ENCODE measurements at regions not wholly inside any gene's neighbourhood (a gene's known extent, or its start where the extent isn't known, plus 50 kb on each side); places are given as distances from the start of the nearest gene placed in this dataset.
"Not testable (repeated sequence)": the region's sequence is repeated elsewhere in the genome, so short reads cannot be mapped to it uniquely, and the experiment has no call there.

DNA sequence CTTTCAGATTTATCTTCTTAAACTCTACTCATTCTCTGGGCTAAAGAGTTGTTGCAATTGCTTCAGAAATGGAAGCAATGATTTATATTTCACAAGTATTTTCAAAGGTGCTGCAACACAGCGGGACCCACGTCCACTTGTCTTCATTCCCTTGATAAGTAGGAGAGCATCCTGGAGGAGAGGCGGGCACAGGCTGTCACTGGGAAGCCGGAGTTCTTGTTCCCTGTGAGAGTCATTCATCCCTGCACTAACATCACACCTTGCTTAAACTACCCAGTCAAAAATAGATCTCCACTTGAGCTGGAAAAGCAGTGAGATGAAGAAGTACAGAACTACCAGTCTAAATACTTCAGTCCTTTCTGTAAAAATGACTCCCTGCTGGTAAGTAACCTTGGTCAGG is 160.5 kb upstream of the RASSF8 start:
- ATAC-seq, result no peak

DNA sequence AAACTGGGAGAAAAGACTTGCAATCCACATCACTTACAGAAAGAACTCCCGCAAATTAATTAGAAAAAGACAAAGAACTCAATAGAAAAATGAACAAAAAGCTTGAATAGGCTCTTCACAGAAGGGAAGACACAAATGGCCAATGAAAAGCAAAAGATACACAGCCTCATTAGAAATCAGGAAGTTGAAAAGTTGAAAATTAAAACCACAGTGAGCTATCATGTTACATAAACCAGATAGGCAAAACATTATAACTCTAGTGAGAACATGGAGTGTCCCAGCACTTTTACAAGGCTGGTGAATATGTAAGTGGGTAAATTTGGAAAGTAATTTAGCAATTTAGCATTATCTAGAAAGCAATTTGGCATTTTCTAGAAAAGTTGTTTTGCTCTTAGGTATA is 158.4 kb upstream of the RASSF8 start:
- ATAC-seq, result no peak

DNA sequence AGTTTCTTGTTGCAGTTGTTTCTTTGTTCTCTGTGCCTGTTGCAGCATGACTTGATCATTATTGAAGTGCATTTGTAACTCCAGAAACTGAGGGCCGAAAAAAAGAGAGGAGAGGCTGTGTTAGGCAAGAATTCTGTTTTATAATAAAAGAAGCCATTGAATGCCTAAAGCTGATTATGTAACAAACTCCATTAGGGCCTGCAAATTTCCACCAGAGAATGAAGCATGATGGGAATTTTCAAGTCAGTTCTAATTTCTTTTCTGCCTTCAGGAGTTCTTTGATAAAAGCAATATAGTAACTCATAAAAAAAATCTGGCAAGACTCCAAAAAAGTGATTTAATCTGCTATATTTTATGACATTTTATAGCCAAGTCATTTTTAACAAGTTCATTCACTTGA is 156.7 kb upstream of the RASSF8 start:
- no peak for ATAC-seq

DNA sequence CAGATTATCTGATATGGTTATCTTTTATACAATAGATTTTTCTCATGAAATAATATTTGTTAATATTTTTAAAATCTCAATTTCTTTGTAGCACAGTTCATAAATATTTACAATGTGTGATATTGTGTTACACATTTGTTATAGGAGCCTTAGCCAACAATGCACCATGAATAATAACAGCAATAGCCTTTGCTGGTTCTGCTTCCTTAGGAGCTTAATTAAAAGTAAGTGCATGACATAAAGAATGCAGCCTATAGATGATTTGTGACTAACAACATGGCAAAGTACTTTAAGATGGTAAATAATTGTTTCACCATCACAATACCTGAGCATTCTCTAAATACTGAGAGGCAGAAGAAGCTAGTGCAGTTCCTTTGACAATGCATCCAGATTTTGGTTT is 156.3 kb upstream of the RASSF8 start:
- ATAC-seq, result no peak

DNA sequence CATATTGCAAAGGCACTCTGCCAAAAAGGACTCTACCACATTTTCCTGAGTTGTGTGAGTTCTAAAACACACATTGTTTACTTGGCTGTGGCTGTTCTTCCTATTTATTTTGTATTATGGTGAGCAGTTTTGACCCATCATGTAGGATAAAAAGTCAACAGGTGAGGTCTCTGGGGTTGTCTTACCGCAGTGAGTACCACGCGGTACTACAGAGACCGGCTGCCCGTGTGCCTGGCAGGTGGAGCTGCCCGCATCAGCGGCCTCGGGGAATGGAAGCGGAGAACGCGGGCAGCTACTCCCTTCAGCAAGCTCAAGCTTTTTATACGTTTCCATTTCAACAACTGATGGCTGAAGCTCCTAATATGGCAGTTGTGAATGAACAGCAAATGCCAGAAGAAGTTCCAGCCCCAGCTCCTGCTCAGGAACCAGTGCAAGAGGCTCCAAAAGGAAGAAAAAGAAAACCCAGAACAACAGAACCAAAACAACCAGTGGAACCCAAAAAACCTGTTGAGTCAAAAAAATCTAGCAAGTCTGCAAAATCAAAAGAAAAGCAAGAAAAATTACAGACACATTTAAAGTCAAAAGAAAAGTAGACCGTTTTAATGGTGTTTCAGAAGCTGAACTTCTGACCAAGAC is 155.3 kb upstream of the RASSF8 start:
- ATAC-seq, result not testable (repeated sequence)

DNA sequence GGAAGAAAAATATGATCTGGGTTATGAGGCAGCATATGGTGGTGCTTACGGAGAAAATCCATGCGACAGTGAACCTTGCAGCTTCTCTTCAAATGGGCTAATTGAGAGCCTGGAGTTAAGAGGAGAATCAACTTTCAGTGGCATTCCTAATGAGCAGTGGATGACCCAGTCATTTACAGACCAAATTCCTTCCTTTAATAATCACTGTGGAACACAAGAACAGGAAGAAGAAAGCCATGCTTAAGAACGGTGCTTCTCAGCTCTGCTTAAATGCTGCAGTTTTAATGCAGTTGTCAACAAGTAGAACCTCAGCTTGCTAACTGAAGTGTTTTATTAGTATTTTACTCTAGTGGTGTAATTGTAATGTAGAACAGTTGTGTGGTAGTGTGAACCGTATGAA is 154.2 kb upstream of the RASSF8 start:
- ATAC-seq, result not testable (repeated sequence)

DNA sequence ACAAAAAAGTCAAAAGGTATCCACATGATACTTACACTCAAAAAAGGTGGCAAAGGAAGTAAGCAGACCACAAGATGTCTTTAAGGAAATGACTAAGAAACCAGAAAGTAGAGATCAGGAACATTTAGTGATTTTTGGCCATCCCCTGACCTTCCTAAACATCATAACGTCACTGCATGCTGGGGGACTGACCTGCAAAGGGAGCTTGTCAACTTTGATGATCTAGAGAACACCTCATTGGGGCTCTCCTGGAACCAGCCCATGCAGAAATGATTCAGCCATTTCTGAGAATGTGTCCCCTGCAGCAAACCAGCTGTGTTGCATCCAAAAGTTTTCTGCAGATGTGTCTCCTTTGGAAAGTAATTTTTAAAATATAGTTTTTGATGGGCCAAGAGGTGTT is 152.2 kb upstream of the RASSF8 start:
- ATAC-seq, result no peak

DNA sequence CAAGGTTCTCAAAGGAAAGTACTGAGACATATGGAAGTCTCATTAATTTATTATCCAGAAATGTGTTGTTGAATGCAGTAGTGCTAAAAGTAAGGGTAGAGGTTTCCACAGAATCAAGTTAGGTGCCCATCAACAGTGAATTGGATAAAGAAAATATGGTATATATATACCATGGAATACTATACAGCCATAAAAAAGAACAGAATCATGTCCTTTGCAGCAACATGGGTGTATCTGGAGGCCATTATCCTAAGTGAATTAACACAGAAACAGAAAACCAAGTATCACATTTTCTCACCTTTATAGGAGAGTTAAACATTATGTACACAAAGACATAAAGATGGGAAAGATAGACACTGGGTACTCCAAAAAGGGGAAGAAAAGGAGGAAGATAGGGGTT is 149.9 kb upstream of the RASSF8 start:
- ATAC-seq, result no peak

DNA sequence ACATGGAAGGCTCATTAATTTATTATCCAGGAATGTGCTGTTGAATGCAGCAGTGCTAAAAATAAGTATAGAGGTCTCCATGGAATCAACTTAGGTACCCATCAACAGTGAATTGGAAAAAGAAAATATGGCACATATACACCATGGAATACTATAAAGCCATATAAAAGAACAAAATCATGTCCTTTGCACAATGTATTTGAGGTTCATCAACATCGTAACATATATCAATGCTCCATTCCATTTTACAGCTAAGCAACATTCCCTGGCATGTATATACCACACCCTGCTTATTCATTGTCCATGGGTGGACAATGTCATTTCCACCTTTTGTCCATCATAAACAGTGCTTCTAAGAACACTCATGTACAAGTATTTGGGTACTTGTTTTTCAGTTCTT is 147.8 kb upstream of the RASSF8 start:
- no peak for ATAC-seq

DNA sequence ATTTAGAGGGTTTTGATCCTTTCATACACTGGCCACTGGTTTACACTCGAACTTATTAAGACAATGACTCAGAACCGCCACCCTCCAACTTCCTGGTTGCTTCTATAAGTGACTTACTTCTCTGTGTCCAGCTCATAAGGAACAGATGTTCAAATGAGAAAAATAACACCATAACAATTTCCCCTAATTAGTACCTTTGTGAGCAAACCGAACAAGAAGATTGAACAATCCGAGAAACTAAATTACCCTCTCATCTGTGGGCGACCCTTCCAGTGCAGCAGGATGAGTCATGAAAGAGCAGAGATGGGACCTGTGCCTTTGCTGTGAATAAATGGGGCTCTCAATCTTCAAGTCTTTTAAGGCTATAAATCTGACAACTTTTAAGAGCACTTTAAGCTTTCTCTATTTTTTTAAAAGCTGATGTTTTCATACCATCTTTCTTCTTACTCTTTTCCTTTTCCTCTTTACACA is 146.8 kb upstream of the RASSF8 start:
- no peak for ATAC-seq

DNA sequence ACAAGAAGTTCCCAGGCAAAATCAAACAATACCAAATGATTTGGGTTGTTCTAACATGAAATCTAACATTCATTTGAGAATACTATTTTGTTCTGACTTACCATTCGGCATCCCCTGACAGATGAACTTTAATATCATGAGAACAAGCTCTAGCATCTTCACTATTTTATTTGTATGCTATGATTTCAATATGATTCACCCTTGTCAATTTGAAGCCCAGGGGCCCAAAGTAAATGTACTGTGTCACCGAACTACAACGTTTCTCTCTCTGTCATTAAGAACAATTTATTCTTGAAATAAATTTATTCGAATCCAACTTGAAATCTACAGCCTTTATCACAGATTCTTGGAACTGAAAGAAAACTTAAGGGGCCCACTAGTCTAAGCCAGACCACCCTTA is 146.2 kb upstream of the RASSF8 start:
- ATAC-seq, result no peak

DNA sequence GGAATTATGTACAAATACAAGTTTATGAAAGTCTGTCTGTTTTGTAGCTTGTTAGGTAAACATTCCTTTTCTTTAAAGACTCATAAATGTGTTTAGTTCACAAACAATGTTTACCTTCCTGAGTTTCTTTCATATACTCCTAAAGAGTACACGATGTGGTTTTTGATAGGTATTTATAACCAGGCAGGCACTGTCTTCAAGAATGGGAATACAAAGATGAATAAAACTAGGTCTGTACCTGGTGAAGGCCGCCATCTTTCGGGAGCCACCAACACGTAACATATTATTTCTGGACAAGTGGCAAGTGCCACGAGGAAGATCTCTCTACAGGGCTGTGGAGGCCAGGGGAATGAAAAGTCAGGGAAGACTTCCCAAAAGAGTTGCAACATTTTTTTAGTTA is 144.6 kb upstream of the RASSF8 start:
- no peak for ATAC-seq

DNA sequence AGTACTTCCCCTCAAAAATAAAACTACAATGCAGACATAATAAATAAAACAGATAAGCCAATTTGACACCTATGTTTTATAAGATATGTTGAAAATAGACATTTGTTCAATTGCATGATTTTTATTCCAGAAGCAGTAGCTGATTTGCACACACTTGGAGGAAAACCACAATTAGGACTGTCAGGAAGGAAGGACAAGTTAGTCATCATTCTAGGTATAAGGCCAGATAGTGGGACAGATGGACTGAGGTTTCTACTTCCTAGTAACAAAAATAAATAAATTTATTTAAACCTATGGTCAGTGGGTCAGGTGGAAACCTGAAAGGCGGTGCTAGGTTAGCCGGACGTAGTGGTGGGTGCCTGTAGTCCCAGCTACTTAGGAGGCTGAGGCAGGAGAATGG is 141.8 kb upstream of the RASSF8 start:
- no peak for ATAC-seq

DNA sequence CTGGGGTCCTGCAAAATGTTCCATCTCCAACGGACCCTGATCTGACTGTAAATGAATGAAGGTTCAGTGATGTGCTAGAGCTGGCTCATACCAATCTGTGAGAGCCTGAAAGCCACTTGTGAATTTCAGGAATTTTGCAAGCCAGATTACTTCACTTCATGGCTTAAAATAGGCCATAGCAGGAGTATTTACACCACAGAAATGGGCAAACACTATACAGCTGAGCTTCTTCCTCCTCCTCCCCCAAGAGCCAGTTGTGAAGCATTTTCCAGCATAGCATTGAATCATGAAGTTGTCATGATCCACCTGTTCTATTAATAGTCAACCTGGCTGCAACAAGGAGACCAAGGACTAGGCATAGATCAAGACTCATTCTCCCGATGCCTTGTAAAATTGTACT is 141.3 kb upstream of the RASSF8 start:
- ATAC-seq, result no peak

DNA sequence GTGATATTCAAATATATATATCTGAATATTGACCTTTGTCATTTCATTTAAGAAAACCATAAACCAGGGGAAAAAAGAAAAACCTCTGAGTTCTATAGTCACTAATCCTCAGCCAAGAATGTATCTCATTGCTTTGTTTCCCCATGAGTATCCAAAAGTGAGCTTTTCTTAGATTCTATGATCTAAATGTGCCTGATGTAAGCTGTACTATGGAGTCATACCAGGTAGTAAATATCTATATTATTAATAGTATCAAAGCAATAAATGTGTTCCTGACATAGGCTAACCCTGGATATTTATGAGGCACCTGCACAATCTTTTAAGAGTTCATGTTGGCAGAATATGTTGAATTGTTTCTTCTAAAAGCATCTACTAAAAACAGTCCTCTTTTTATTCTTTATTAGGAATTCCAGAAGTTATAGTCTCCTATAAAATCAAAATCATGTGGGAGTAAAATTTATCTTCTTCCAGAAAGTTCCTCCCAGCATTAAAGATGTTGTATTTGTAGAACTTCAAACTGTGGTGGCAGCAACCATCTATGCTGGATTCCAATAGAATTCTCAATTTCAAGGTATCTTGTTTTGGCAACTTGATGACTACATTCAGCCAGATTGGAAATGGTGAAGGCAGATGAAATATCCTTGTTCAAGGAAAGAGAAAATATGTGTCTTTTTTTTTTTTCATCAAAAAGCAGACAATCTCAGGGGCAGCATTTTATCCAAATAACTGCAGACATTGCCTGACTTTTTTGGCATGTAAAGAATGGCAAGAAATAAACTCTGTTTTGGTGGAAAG is 139.7 kb upstream of the RASSF8 start:
- no peak for ATAC-seq

DNA sequence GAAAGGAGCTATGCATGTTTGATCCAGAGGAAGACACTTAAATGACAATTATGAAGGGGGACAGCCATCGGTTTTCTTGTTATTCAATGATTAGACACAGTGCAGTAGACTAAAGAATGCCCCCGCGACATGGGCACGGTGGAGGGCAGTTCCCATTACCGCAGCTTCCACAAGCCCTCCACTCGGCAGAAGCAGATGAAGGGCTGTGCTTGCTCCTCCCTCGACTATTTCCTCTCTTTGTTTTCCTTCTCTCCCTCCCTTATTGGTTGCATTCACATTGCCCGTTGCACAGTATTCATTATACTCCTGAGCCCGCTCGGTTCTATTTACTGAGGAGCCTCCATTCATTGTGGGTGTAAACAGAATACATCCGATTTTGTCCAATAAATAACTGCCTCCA is 138.8 kb upstream of the RASSF8 start:
- no peak for ATAC-seq

DNA sequence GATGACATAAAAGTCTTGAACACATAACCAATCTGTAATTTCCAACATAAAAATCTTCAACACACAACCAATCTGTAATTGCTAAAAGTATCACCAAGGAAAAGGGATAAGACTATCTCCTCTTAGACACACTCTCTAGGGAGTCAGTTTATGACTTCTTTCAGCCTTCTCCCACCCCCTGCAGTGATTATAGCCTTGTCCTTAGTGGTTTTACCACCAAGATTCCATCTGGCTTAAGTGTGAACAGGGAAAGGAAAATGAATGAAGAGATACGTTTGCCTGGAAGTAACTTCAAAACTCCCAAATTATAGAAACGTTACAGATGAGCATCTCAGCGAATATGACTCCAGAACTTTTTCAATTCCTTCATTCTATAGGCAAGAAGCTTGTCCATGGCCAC is 136.2 kb upstream of the RASSF8 start:
- ATAC-seq, result no peak

DNA sequence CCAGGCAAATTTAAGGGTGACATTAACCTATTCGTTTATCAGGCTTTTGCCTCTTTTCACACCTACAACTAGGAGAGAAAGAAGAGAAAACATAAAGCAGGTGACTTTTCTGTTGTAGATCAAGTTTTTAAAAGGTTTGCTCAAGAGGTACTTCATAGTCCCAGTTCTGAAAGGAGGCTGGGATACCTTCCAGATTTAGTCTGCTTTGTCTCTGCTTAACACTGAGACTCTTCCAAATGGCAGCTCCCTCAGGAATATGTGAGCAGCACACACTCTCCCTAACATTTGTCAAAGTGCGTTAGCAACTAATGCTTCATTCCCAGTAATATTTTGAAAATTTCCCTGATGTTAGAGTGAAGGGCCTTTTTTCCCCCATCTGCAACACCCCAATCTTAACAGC is 133.7 kb upstream of the RASSF8 start:
- ATAC-seq, result no peak

DNA sequence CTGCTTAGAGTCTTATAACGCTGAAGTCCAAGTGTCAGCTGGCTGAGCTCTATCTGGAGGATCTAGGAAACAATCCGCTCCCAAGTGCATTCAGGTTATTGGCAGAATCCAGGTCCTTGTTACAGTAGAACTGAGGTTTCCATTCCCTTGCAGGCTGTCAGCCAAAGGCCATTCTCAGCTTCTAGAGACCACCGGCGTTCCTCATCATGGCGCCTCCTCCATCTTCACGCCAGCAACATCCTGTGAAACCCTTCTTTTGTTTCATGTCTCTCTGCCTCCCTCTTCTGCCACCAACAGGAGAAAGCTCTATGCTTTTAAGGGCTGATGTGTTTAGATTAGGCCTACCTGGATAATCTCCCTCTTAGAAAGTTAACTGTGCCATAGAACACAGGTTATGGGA is 133.0 kb upstream of the RASSF8 start:
- no peak for ATAC-seq

DNA sequence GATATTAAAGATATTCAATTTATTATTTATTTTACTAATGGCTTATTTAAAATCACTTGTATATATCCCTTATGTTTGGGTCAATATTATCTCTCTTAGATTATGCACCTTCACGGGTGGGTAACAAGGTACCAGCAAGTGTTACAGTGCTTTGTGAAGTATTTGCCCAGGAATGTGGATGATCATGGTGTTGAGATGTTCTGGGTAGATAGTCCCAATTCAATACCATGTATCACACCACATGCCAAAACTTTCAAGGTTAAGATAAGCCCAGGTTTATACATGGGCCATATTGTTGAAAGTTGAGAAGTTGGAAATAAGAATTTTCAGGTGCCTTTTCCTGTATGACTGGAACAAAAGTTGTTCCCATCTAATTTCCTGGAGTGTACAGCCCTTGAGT is 131.3 kb upstream of the RASSF8 start:
- ATAC-seq, result no peak

DNA sequence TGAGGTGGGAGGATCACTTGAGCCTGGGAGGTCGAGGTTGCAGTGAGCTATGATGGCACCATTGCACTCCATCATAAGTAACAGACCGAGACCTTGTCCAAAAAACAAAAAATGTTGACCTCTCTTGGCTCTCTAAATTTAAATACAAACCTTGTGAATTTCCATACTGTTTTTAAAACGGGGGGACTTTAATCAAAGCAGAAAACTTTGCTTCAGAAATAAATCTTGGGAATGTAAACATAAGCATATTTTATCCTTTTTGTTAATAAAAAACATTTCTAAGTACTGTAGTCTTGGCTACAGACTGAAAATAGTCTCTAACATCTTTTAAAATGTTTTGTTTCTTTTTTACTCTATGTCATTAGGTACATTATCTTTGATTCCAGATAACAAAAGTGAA is 130.7 kb upstream of the RASSF8 start:
- no peak for ATAC-seq

DNA sequence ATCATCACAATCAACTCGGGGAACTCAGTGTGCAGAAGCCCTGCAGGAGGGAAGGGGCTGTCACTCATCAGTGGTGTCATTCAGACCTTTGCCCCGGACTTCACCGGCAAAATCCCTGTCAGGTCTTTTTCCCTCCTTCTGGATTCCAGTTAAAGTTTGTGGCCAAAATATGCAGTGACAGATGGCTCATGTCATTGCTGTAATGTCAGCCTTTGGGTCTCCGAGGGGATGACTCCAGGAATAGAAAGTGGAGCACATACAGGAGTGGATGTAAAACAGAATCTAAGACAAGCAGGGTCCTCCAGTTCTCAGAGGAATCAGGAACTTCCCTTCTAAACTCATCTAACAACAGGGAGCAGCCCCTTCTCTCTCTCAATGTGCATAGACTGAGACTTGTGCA is 130.3 kb upstream of the RASSF8 start:
- no peak for ATAC-seq

DNA sequence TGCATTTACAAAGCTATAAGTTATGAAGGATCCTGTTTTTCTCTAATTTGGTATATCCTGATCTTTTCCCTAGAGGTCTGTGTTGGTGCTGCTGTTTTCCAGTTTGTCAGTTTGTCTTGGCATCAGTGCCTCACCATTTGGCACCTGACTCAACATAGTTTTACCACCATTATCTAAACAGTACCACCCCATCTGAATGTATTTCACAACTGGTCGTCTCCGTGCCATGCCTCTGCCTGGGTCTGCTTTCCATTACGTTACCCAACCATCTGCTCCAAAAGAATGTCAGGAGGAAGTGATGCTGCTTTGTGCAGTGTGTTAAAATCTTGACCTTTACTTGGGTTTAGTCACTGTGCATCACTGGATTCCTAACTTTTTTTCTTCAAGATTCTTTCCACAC is 129.3 kb upstream of the RASSF8 start:
- no peak for ATAC-seq

DNA sequence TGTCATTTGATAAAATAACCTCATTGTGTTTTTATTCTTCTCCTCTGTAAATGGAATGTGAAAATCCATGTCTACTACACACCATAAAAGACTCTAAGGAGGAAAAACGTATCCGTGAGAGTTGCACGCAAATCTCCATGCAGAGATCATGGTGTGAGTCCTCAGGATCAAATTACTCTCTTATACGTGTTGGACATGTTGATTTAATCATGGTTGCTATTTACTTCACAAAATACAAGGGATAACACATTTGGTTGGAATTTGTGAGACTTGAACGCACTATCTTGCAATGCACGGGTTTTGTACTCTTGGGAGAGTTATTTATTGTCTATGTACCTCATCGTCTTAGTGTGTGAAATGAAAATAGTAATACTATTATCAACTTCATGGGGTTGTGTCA is 128.0 kb upstream of the RASSF8 start:
- no peak for ATAC-seq

DNA sequence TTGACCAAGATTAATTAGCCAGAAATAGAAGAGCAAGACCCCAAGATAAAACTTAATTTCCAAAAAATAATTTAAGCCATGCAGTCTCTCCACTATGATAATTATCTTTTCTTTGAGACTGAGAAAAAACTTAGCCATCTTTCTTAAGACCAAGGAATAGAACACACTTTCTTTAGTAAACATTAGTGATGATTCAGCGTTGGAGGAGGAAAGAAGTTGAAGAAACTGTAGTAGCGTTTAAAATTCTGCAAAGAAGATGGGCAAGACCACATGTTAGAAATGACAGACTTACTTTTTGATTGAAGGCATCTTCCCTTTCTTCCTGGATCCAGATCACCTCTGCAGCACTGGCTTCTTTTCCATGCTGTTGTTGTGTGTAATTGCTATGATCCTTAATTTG is 124.8 kb upstream of the RASSF8 start:
- ATAC-seq, result no peak

Measured in activated CD4-positive, CD25-positive, alpha-beta regulatory T cell treated with anti-CD3 and anti-CD28 coated beads, Interleukin-2, amount 50 U/mL, for 24 hours (primary cell).